H1 (cell line): ENCODE measurements at regions not wholly inside any gene's neighbourhood (a gene's known extent, or its start where the extent isn't known, plus 50 kb on each side); places are given as distances from the start of the nearest gene placed in this dataset.
"Not testable (repeated sequence)": the region's sequence is repeated elsewhere in the genome, so short reads cannot be mapped to it uniquely, and the experiment has no call there.

Experiments used
- CTCF ChIA-PET: fragments of 300-600 bp; sonication (Branson Sonifier 250); formaldehyde crosslinking; loops from one replicate; lab custom pipeline; 2021; ENCODE audit not compliant: partially characterized antibody; lab: Charles Lee
- POLR2A ChIA-PET: fragments of 300-600 bp; sonication (Branson Sonifier 250); formaldehyde crosslinking; loops from one replicate; lab custom pipeline; 2021; ENCODE audit warnings: inconsistent platforms; ENCODE audit not compliant: partially characterized antibody; lab: Charles Lee
- DNase-seq, 2 experiments: peaks; one replicate each; pipeline versions ENCODE4 v3.0.0 to v3.0.0-alpha.2; 2010 to 2022; ENCODE audit warnings: low spot score in 2 of 2, low read depth in 1 of 2, mixed read lengths in 1 of 2
- FAIRE-seq: peaks from 2 replicates; lab custom pipeline; 2011; peaks lifted over from hg19 to GRCh38; lab: Jason Lieb, UNC
- H2AFZ ChIP-seq: 2 replicates; pipeline ENCODE4 v1.8.1; 2012; ENCODE audit warnings: low read length, inconsistent platforms
- H2AK5ac ChIP-seq: 2 replicates; pipeline ENCODE4 v1.6.1; 2013; ENCODE audit warnings: low read depth, low read length
- H2BK120ac ChIP-seq: replicated peaks from 2 replicates; pipeline ENCODE3; 2013; ENCODE audit warnings: low read depth, low read length, inconsistent platforms
- H2BK12ac ChIP-seq: 2 replicates; pipeline ENCODE4 v1.6.1; 2013; ENCODE audit warnings: low read depth, low read length
- H2BK15ac ChIP-seq: 2 replicates; pipeline ENCODE4 v1.6.1; 2013; ENCODE audit warnings: low read length
- H2BK20ac ChIP-seq: 2 replicates; pipeline ENCODE4 v1.6.1; 2013; ENCODE audit warnings: low read length
- H2BK5ac ChIP-seq: 2 replicates; pipeline ENCODE4 v1.6.1; 2013; ENCODE audit warnings: low read depth, low read length
- H3K14ac ChIP-seq: 2 replicates; pipeline ENCODE4 v1.6.1; 2013; ENCODE audit warnings: inconsistent platforms; ENCODE audit not compliant: insufficient read length
- H3K18ac ChIP-seq: 2 replicates; pipeline ENCODE4 v1.6.1; 2013; ENCODE audit warnings: low read length; ENCODE audit errors: extremely low read depth
- H3K23ac ChIP-seq: 2 replicates; pipeline ENCODE4 v1.6.1; 2013; ENCODE audit warnings: inconsistent platforms; ENCODE audit not compliant: insufficient read length
- H3K23me2 ChIP-seq: 2 replicates; pipeline ENCODE4 v1.6.1; 2013; ENCODE audit warnings: low read depth, low read length
- H3K27ac ChIP-seq: 2 replicates; pipeline ENCODE4 v1.6.1; 2011; ENCODE audit warnings: low read depth, low read length, inconsistent platforms
- H3K27me3 ChIP-seq, 4 experiments: replicated peaks in 1 of 4; 1 replicate in 1 of 4; 2 replicates in 3 of 4; pipeline versions ENCODE4 v1.6.1 to v1.8.1; 2011 to 2013; ENCODE audit warnings: low read length in 3 of 4, mild to moderate bottlenecking in 3 of 4, inconsistent platforms in 2 of 4, mixed read lengths in 2 of 4, moderate library complexity in 1 of 4; ENCODE audit not compliant: control insufficient read depth in 3 of 4, insufficient read depth in 3 of 4; ENCODE audit errors: extremely low read depth in 1 of 4
- H3K36me3 ChIP-seq, 4 experiments: 2 replicates each; pipeline versions ENCODE4 v1.6.1 to v1.8.1; 2011 to 2013; ENCODE audit warnings: mild to moderate bottlenecking in 4 of 4, low read length in 3 of 4, moderate library complexity in 2 of 4, control low read depth in 1 of 4, inconsistent platforms in 1 of 4; ENCODE audit not compliant: insufficient read depth in 4 of 4, control insufficient read depth in 2 of 4
- H3K4ac ChIP-seq: replicated peaks from 2 replicates; pipeline ENCODE3; 2013; ENCODE audit warnings: low read length, low read depth, mixed read lengths, inconsistent platforms; ENCODE audit not compliant: insufficient read length
- H3K4me1 ChIP-seq, 4 experiments: replicated peaks in 1 of 4; 1 replicate in 1 of 4; 2 replicates in 3 of 4; pipeline versions ENCODE4 v1.6.1 to v1.8.1; 2011 to 2013; ENCODE audit warnings: low read length in 3 of 4, inconsistent platforms in 2 of 4, mixed read lengths in 1 of 4; ENCODE audit not compliant: insufficient read depth in 4 of 4, control insufficient read depth in 3 of 4
- H3K4me2 ChIP-seq, 2 experiments: 2 replicates each; pipeline versions ENCODE4 v1.6.1 to v1.8.1; 2011 to 2013; ENCODE audit warnings: low read depth in 2 of 2, low read length in 2 of 2, control low read depth in 1 of 2, inconsistent platforms in 1 of 2, mild to moderate bottlenecking in 1 of 2; ENCODE audit not compliant: insufficient read depth in 1 of 2
- H3K4me3 ChIP-seq, 4 experiments: fragments of 200-600, 300-600 bp in 1 of 4; sonication (generic), shearing (Covaris generic), sonication (Bioruptor Twin) in 1 of 4; 2 replicates each; pipeline versions ENCODE4 v1.5.1 to v1.8.1; 2011 to 2016; ENCODE audit warnings: low read length in 4 of 4, low read depth in 3 of 4, control low read depth in 2 of 4, inconsistent platforms in 2 of 4, mild to moderate bottlenecking in 2 of 4, mixed read lengths in 1 of 4, moderate library complexity in 1 of 4; ENCODE audit not compliant: insufficient read depth in 2 of 4; ENCODE audit errors: extremely low read depth in 1 of 4
- H3K56ac ChIP-seq: replicated peaks from 2 replicates; pipeline ENCODE3; 2013; ENCODE audit warnings: low read depth, mild to moderate bottlenecking, mixed read lengths, low read length, inconsistent platforms; ENCODE audit not compliant: insufficient read length
- H3K79me1 ChIP-seq: 2 replicates; pipeline ENCODE4 v1.6.1; 2013; ENCODE audit warnings: low read depth, low read length, control low read depth
- H3K79me2 ChIP-seq, 2 experiments: 2 replicates each; pipeline versions ENCODE4 v1.6.1 to v1.8.1; 2012 to 2013; ENCODE audit warnings: low read length in 2 of 2, mild to moderate bottlenecking in 2 of 2, inconsistent platforms in 1 of 2; ENCODE audit not compliant: insufficient read depth in 2 of 2, control insufficient read depth in 1 of 2
- H3K9ac ChIP-seq, 4 experiments: replicated peaks in 1 of 4; 1 replicate in 1 of 4; 2 replicates in 3 of 4; pipeline versions ENCODE4 v1.6.1 to v1.8.1; 2011 to 2013; ENCODE audit warnings: low read depth in 3 of 4, low read length in 3 of 4, control low read depth in 2 of 4, mild to moderate bottlenecking in 2 of 4, moderate library complexity in 2 of 4, inconsistent platforms in 1 of 4; ENCODE audit errors: extremely low read depth in 1 of 4
- H3K9me3 ChIP-seq, 2 experiments: 2 replicates each; pipeline versions ENCODE4 v1.6.1 to v1.8.1; 2012 to 2013; ENCODE audit warnings: mild to moderate bottlenecking in 2 of 2, moderate library complexity in 2 of 2, control low read depth in 1 of 2, inconsistent platforms in 1 of 2, low read depth in 1 of 2, low read length in 1 of 2, mixed read lengths in 1 of 2; ENCODE audit not compliant: insufficient read depth in 2 of 2
- H4K20me1 ChIP-seq, 2 experiments: replicated peaks in 1 of 2; 2 replicates each; pipeline versions ENCODE3 to v1.8.1; 2011 to 2013; ENCODE audit warnings: inconsistent platforms in 2 of 2, low read length in 2 of 2, mild to moderate bottlenecking in 1 of 2; ENCODE audit not compliant: insufficient read depth in 2 of 2, control insufficient read depth in 1 of 2
- H4K5ac ChIP-seq: 2 replicates; pipeline ENCODE4 v1.6.1; 2013; ENCODE audit warnings: low read length, low read depth, mixed read lengths, inconsistent platforms; ENCODE audit not compliant: insufficient read length
- H4K8ac ChIP-seq: 2 replicates; pipeline ENCODE4 v1.8.0; 2013; ENCODE audit warnings: mild to moderate bottlenecking, moderate library complexity, low read length, inconsistent platforms; ENCODE audit not compliant: insufficient read depth; ENCODE audit errors: extremely low read depth
- H4K91ac ChIP-seq: replicated peaks from 2 replicates; pipeline ENCODE3; 2013; ENCODE audit warnings: low read length, mixed read lengths, inconsistent platforms; ENCODE audit not compliant: insufficient read length
- WGBS, 2 experiments: shearing (Covaris generic) in 1 of 2; methylation state at CpG; one replicate each; pipeline versions ENCODE4 v1.1.6 to v1.1.7; 2013 to 2015; ENCODE audit warnings: low lambda C conversion rate in 2 of 2, mixed read lengths in 2 of 2, inconsistent platforms in 1 of 2, low coverage in 1 of 2, missing lambda C conversion rate in 1 of 2; ENCODE audit not compliant: insufficient replicate concordance in 2 of 2, insufficient coverage in 1 of 2, insufficient read length in 1 of 2; ENCODE audit errors: extremely low coverage in 1 of 2, missing lambda C conversion rate in 1 of 2; 5-methylcytosine and 5-hydroxymethylcytosine counted together

DNA sequence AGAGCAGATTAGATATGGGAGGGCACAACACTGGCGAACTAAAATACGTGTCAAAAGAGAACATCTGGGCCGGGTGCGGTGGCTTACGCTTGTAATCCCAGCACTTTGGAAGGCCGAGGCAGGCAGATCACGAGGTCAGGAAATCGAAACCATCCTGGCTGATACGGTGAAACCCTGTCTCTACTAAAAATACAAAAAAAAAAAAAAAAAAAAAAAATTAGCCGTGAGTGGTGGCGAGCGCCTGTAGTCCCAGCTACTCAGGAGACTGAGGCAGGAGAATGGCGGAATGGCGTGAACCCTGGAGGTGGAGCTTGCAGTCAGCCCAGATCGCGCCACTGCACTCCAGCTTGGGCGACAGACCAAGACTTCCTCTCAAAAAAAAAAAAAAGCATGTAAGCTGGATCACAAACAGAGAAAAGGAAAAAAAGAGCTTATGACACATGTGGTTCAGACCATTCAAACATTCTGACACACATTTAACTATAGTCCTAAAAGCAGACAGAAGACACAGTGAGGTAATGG lies 1716.9 kb downstream of the SI start:
- H2BK12ac ChIP-seq, H3K23ac ChIP-seq, H2BK15ac ChIP-seq, CTCF ChIA-PET, H2AFZ ChIP-seq, H2BK5ac ChIP-seq, H2AK5ac ChIP-seq, POLR2A ChIA-PET, H3K56ac ChIP-seq, H3K4ac ChIP-seq, H3K36me3 ChIP-seq, H2BK120ac ChIP-seq, H3K79me1 ChIP-seq, H3K4me2 ChIP-seq, FAIRE-seq, H3K79me2 ChIP-seq, H4K20me1 ChIP-seq, H3K23me2 ChIP-seq, H4K91ac ChIP-seq, H2BK20ac ChIP-seq, H3K9ac ChIP-seq, H3K18ac ChIP-seq, H3K14ac ChIP-seq, H3K9me3 ChIP-seq, H3K27me3 ChIP-seq, H3K4me1 ChIP-seq, H4K5ac ChIP-seq, DNase-seq, H3K27ac ChIP-seq, H4K8ac ChIP-seq, H3K4me3 ChIP-seq: not testable (repeated sequence)
- 95% methylated on average over 7 of the region's 17 CpGs; no CpG with 5 or more reads in 1 of the 2 experiments for WGBS, 2 experiments
